HG03558 (cell line): ENCODE measurements at regions not wholly inside any gene's neighbourhood (a gene's known extent, or its start where the extent isn't known, plus 50 kb on each side); places are given as distances from the start of the nearest gene placed in this dataset.
"Not testable (repeated sequence)": the region's sequence is repeated elsewhere in the genome, so short reads cannot be mapped to it uniquely, and the experiment has no call there.

Experiments
- ATAC-seq: cut with Tn5 transposase; IDR thresholded peaks from one replicate; pipeline ENCODE4 v1.9.1; 2021; ENCODE audit warnings: moderate number of reproducible peaks; ENCODE audit not compliant: unreplicated experiment; ENCODE audit errors: extremely low read depth

DNA sequence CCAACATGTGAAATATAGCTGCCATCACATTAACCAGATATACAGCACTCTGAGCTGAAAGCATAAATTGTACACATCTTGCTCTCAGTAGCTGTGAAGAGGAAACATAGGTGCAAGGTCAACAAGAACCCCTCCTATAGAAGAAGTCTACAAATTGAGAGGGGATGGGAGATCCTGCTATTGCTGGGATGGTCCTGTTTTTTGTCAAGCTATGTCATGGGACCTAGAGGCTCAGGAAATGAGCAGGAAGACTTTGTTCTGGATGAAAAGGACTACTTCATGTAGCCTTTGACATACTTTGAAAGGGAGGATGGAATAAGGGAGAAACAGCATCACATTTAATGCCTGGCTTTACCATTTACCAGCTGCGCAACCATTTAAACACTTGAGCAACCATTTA, 688.8 kb downstream of the TTLL7 start:
- ATAC-seq = not testable (repeated sequence)

DNA sequence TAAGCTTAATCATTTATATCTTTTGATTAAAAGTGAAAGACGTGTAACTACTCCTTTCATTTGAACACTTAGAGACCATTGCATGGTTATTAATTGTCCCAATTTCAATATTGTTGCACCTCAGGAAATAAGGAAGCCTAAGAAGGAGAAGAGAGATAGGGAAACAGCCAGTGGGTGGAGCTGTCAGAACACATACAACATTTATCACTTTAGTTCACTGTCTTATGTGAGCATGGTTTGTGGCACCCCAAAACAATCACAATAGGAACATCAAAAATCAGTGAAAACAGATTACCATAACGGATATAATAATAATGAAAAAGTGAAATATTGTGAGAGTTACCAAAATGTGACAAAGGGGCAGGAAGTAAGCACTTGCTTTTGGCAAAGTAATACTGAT, 689.9 kb downstream of the TTLL7 start:
- not testable (repeated sequence) for ATAC-seq

DNA sequence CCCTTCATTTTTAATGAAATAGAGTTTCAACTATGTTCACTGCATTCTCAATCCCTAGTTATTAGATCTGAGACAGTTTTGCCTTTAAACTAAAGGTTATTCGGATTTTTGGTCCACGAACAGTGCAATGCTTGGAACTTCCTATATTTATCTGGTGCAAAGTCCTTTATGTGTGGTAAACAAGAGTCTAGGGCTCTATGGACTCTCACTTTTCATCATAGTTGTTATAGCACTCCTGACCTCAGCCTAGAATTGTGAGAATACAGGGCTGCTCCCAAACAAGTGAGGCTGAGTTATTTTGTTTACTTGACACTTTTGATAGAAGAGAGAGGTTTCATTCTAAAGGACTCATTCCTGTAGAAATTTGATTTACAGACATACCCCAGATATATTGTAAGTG, 692.1 kb downstream of the TTLL7 start:
- not testable (repeated sequence) for ATAC-seq

DNA sequence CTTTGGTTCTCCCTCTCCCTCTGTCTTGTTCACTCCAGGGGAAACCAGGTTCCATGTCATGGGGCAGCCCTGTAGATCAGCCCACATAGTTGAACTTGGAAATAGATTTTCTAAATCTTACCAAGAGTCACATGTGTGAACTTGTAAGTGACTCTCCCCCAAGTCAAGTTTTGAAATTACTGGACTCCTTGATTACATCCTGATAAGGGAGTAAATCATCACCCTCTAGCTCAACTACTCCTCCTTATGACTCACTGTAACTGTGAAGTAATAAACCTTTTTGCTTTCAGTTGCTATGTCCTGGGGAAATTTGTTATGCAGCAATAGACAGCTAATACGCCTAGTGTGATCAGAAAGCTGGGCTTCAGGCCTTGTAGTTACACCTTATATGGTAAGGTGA, 703.3 kb downstream of the TTLL7 start:
- not testable (repeated sequence) for ATAC-seq

DNA sequence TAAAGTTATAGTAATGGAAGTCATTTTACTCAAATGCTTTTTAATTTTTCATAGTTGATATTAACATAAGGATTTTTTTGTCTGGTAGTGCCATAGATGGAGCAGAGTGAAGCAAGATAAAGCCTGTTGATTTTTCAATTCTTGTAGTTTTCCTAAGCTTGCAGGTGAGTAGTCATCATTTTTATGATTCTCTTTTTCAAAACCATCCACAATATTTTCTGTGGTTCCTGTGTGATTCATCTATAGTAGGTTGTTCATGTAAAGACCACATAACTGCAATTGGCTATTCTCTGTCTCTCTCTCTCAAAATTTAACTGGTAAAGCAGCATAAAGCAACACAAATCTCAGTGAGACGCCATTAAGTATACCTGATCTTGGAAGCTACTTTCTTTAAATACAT, 711.5 kb downstream of the TTLL7 start:
- ATAC-seq = not testable (repeated sequence)

DNA sequence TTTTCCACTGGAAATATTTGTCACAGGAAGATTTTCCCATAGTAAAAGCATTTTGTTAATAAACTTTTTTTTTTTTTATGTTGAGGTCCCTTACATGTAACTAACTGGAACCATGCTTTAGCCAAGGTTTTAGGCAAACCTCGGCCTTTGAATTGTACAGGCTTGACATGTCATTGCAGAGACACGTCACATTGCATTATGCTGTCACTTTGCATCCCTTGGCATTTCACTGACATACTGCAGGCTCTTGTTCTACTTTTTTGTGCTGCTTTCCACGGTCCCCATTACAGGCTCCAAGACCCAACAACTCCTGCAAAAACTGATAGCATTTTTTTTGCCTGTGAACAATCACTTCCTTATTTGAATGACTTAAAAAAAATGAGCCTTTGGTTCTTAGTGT, 724.3 kb downstream of the TTLL7 start:
- ATAC-seq = not testable (repeated sequence)

DNA sequence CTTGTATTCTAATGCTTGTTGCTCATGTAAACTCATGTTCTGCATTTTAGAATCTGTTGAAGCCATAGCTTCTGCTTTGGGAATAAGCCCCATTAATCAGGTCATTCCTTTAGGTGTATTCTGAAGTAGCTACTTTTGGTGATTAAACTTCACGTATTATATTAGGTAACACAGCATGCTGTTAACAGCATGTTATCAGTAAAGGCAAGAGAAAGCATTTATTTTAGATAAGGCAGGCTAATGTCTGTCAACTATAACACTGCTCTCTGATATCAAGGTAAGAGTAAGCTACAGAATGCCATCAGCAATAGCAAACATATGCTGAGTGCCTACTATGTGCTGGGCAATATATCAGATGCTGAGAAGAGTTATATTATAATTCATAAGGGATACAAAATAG, 726.4 kb downstream of the TTLL7 start:
- ATAC-seq = not testable (repeated sequence)

DNA sequence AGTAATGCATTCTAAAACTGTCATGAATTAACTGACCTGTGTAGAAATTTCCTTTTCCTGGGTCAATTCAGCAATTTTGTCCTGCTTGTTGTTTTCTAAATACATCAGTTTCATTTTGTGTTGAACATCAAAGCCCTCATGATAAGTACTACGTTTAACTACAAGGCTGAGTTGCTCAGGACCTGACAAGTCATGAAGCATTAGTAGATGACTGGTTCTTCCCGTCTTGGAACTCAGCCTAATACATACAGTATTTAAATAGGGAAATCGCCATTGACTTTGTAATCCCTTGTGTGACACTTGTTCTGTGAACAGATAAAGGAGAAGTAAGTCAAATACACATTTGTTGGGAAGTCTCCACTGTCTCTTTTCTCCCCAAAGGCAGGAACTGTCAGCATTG, 727.1 kb downstream of the TTLL7 start:
- ATAC-seq = not testable (repeated sequence)

DNA sequence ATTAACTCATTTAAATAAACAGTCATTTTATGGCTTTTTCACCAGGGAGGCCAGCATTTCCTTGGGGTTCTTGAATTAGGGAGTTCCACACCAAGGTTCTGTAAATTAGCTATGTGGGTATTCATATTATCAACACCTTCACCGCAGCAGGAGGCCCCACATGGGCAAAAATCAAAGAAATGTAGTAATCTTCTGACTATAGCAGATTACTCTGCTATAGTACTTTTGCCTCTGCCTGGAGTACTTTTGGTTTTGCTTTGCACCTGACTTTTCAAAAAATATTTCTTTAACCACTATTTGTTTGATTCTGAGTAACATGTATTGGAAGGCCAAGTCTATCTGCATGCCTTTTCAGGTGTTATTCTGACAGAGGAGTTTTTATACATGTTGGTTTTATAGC, 728.1 kb downstream of the TTLL7 start:
- not testable (repeated sequence) for ATAC-seq

DNA sequence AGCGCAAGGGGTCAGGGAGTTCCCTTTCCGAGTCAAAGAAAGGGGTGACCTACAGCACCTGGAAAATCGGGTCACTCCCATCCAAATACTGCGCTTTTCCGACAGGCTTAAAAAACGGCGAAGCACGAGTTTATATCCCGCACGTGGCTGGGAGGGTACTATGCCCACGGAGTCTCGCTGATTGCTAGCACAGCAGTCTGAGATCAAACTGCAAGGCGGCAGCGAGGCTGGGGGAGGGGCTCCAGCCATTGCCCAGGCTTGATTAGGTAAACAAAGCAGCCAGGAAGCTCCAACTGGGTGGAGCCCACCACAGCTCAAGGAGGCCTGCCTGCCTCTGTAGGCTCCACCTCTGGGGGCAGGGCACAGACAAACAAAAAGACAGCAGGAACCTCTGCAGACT, 735.1 kb downstream of the TTLL7 start:
- not testable (repeated sequence) for ATAC-seq

DNA sequence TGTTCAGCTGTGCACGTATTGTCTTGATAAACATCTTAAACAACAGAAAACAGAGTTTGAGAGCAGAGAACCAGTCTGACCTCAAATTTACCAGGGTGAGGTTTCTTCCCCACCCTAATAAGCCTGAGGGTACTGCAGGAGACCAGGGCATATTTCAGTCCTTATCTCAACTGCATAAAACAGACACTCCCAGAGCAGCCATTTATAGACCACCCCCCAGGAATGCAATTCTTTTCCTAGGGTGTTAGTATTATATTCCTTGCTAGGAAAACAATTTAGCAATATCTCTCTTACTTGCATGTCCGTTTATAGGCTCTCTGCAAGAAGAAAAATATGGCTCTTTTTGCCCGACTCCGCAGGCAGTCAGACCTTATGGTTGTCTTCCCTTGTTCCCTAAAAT, 747.2 kb downstream of the TTLL7 start:
- not testable (repeated sequence) for ATAC-seq

DNA sequence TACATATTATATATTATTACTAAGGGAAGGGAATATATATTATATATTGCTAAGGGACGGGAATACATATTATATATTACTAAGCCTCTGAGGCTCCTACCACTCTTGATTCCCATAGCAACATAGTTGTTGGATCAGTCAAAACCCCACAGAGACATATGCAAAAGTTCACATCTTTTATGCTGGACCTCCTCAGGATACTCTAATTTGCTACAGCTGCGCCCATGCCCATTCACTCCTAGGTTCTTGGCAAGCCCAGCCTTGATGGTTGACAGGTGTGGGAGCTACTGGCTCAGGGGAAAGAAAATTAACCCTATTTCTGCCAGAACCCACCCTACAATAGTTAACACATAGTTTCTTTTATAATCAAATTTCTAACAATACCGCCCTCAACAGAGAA, 752.2 kb downstream of the TTLL7 start:
- ATAC-seq = not testable (repeated sequence)

DNA sequence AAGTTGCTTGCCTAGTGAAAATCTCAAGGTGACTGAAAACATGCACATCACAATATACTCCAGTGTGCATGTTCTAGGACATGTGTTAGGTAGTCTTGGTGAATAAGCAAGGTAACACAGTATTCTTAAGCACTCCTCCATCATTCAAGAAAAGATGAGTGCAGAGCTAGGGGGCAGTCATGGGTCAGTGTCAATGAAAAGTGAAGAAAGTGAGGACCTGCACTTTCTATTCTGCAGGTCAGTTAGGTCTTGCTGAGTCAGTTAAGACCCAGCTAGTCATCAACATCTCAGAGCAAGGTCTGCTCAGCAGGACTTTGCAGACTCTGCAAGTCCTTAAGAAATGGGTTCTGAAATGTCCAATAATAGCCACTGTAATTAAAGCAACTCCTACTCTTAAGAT, 754.1 kb downstream of the TTLL7 start:
- not testable (repeated sequence) for ATAC-seq

DNA sequence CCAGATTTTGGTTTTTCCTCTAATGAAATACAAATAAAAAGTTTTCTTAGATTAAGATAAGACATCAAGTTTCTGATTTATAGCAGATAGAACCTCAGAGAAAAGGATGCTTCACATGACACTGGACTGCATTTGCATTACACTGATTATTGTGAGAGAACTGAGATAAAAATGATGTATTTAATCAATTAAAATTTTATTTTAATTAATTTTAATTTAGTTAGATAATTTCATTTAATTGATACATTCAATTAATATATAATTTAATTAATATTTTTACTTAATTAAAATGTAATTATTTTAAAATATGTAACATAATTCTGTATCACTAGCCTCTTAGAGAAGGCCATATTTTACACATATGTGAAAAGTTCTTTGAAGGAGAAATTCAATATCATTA, 759.4 kb downstream of the TTLL7 start:
- ATAC-seq = not testable (repeated sequence)

DNA sequence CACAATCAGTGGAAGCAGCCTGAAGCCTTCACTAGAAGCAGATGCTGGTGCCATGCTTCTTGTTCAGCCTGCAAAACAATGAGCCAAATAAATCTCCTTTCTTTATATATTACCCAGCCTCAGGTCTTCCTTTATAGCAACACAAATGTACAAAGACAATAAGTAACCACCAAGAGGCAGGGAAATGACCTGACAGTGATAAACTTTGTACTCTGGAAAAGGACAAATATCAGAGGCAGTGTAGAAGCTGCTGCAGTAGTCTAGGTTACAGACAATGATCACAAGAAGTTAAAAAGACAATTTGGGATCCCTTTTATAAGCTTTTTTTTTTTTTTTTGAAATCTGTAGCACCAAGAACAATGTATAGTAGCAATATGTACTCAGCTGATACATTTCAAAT, 760.3 kb downstream of the TTLL7 start:
- ATAC-seq = not testable (repeated sequence)

DNA sequence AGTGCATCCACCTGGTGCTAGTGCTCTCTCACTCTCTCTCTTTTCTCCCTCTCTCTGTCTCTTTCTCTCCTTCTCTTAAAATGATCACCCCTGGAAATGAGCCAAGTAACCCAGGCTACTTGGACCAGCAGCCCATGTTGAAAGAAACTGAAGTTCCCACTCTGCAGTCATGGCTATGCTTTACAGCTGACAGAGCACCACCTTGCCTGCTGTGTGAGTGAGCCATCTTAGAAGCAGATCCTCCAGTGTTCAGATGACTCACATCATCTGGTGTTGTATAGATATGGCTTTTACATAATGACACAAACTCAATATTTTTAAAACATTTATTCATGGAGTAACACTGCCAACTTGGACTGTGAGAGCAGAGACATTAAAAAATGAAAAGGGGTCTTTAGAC, 779.1 kb downstream of the TTLL7 start:
- ATAC-seq = not testable (repeated sequence)

DNA sequence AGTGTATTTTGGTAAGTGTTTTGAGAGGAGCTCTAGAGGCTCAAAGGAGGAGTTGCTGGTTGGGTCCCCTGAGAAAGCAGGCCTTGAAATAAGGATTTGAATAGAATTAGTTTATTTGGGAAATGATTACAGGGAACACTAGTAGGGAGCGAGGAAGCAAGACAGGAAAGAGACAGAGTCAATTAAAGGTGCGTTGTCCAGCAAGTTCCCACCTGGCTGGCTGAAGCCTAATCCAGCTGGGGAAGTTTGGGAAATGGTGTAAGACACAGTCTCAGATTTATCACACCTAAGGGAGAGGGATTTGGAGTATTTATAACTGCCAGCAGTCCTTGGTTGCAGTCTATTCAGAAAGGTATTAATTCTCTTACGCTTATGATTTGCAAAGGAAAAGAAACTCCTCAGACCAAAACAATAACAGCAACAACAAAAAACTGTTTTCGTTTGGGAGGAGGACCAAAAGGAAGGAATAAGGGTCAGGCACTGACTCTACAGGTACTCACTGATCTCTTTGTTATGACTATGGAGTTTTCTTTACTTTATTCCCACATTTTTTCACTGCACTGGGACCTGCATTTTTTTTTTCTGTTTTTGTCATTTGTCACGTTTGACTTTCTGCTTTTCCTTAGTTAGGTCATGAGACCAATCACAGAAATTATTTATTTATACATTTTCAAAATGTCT, 780.8 kb downstream of the TTLL7 start:
- not testable (repeated sequence) for ATAC-seq

DNA sequence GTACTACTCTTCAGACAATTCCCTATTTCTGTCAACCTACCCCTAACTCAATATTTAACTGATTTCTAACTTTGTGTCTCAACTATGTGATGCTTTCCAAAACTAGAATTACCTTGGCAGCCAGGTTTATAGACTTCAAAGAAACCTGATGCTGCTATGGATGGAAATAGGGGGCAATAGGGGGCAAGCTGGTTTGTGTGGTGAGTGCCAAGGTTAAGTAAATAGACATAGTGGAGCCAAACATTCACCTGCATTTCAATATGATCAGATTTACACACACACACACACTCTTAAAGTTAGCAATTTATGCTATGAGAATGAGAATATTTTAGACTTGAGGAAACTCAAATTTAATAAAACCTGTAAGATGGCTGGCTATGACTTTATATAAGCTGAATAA, 784.6 kb downstream of the TTLL7 start:
- not testable (repeated sequence) for ATAC-seq

DNA sequence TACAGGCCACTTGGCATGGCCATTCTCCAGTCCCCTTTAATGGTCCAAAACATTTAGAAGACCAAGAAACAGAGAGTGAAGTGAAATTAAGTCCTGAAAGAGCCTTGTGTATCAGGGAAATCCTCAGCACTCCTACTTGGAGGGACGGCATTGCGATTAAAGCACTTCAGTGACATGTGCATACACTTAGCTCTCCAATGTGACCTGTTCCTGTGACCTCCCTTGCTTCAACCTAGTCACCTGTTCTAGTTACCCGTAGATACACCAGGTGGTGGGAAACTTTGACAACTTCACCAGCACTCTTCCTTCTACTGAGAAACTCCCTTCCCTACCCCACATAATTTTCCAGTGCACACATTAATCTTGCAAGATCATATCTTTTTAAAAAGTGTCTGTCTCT, 785.3 kb downstream of the TTLL7 start:
- not testable (repeated sequence) for ATAC-seq

DNA sequence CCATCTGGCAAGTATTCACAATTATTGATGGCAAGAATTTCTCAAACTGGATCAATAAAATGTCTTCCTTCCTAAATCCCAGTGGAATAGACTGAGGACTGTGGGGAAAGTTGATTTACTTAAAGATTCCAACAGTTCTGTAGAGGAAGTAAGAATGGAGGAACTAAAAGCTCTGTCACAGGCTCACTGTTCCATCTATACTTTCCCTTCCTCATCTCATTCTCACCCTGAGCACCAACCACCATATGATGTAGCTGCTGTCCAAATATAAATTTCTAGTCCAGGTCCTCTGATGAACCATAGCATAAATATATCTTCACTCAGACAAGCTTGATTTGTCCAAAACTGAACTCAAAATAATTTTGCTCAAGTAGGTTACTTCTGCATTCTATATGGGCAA, 786.9 kb downstream of the TTLL7 start:
- ATAC-seq = not testable (repeated sequence)

DNA sequence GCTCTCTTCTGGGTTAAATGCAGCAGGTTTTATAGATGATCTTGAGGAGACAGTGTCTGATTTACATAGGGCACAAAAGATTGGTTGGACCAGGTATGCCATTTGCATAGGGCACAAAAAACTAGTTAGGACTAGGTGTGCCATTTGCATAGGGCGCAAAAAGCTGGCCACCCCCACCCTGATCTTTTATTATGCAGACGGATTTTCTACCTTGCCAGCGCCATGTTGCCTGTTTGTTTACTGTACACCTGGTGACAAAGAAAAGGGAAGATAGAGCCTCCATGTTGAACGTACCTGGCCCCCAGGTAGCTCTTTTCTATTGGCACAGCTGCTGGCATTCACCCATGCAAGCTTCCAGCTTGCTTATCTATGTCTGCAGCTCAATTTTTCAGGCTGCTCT, 790.4 kb downstream of the TTLL7 start:
- not testable (repeated sequence) for ATAC-seq

DNA sequence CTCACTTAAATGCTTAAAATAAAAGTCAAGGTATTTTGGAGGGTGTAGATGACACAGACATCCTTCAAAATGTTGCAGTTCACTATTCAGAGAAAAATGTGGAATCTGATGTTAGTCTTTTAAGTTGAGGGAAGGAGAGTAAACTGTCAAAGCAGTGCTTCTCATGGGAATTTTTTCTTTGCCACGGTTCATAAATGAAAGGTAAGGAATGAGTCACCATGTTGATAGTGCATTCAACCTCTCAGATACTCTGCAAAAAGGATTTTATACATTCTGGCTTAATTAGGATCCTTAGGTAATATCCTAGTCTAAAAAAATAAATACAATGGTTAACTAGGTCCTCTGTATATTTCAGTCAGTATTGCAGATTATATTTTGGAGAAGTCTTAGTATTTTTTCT, 804.3 kb downstream of the TTLL7 start:
- ATAC-seq = not testable (repeated sequence)
